ENCODE measurements at regions not wholly inside any gene's neighbourhood (a gene's known extent, or its start where the extent isn't known, plus 50 kb on each side); places are given as distances from the start of the nearest gene placed in this dataset.
"Not testable (repeated sequence)": the region's sequence is repeated elsewhere in the genome, so short reads cannot be mapped to it uniquely, and the experiment has no call there.

DNA sequence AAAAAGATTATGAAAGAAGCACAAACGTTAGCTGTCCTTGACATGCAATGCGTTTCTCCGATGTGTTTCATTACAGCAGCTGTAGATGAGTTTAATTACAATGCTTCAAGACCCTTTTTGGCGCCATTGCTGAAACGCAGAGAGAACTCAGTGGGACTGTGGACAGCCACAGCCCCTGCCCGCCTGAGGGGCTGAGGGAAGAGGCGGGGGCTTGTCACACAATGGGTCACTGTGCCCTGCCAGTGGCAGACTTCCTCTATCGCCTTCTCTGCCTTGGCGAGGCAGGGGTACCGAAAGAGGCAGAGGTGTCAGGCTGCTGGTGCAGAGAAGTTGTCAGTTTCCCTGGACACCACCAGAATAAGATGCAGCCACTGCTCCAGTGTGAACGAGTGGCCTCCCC lies 252.0 kb downstream of the NR2F2 start:
- DNase-seq (ENCODE audit: low spot score) = no peak

DNA sequence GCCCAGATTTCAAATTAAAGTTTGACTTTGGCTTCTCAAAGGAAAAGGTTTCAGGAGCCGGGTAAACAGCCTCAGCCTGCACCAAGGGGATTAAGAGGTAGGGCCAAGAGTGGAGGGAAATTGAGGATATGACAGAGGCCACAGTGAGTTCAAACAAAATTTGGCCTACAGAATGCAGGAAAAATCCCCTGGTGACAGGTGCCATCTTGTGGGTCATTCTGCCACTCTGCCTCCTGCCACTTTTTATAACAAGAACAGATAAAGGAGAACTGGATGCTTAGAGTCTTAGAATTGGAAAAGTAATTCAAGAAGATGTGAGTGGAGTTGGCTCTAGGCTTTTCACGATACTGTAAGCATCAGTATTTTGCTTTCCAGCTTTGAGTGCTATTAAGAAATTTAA lies 253.2 kb downstream of the NR2F2 start:
- no peak for DNase-seq (ENCODE audit: low spot score)

DNA sequence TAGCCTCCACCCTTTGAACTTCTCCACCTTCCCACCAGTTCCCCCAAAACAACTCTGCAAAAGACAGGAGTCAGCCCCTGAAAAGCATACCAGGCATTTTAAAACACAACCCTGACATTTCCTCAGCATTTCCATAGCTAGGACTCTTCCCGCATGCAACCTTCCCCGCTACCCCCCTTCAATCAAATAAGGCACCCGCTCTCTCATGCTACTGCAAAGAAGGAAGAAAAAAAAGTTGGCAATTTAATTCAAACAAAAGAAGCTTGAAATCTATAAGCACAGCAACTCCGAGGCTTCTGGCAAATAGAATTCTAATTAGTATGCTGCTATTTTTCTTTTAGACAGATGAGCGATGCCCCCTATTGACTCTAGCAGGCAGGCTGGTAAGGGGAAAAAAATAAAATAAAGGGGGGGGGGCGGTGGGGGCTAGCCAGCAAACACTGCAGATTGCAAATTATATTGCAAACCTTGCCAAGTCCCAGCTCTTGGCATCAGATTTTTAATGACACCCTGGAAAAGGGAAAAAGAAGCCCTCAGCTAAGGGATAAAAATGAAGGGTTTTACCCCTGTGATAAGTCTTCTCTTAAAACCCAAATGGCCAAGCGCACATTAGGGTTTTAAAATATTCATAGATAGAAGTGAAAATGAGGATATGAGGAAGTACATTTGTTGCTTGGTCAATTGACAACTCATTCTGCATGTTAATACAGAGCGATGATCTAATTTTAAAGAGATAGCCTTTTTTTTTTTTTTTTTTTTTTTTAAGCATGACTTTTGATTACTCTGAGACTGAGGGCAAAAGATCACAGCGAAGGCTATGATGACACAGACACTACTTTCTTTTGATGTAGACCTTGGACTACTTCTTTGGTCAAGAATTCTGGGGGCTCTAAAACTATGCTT lies 255.2 kb downstream of the NR2F2 start:
- no peak for DNase-seq (ENCODE audit: low spot score)

DNA sequence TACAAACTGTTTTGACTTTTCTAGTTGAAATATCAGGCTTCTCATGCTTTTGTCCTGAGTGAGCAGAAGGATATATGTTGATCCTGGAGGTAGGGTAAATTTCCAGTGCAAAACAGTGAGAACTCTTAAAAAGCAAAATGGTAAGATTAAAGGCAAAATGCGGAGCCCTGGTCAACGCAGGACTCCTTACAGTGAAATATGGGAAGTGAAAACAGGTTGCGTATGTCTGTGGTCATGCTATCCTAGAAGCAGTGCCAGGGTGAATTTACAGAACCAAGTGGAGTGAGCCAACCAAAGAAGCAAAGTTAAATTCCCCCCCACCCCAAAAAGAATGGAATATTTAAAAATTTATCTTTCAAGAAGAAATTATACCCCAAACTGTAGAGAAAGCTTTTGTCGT lies 256.4 kb downstream of the NR2F2 start:
- no peak for DNase-seq (ENCODE audit: low spot score)

DNA sequence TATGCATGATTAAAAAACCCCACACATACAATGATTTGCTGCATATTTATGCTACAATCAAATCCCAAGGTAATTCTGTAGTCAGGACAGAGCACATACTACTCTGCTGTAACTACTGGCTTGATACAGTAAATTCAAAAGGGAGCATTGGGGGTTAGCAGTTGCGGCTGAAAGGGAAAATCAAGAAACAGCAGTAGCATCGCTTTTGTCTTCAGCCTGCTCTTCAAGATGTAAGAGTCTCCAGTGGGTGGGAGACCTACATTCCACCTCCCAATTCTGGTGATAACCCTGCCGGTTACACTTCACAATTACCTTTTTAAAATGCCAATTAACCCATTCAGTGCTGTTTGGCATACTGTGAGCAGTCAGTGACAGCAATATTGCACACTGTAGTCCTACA lies 259.4 kb downstream of the NR2F2 start:
- DNase-seq (ENCODE audit: low spot score) = no peak

DNA sequence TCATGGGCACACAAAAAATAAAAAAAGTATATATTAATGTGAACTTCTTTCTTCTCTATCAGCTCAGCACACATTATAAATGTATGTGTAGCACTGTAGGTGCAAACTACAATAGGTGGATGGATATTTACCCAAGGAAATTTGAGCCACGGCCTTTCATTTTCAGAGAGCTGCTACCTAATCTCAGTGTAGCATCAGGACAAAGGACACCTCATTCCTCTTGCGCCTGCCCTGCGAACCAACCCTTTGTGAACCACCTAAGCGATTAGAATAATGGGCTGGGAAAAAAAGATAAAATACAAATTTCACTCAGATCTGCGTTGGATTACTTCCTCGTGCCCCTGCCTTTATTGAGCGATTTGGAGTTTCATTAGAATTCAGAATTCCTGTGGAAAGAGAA lies 263.2 kb downstream of the NR2F2 start:
- DNase-seq (ENCODE audit: low spot score) = no peak

DNA sequence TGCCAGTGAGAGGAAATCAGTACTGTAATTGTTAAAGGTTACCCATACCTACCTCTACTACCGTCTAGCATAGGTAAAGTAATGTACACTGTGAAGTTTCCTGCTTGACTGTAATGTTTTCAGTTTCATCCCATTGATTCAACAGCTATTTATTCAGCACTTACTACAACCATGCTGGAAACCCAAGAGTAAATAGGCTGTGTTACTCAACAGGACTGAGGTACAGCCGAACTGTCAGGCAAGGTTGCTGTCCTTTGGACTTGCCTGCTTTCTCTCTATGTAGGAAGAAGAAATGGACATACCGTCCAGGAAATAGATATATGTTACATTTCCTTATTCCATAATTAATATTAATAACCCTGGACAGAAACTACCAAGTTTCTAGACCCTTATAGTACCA lies 265.5 kb downstream of the NR2F2 start:
- no peak for DNase-seq (ENCODE audit: low spot score)

DNA sequence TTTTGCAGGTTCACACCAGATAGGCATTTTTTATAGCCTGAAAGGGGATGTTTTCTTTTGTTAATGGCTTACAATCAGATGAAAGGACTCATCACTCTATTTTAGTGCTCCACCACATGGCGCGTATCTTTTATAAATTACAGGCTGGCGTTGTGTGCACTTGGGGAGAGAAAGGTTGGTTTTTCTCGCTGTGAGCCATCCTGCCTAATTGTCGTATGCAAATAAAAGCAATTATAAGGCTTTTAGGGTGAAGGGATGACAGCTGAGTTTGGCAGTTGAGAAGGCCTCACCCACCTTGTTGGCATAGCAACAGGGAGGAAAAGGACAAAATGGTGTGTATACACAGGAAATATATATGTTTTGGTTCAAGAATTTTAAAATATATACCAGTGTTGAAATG lies 268.0 kb downstream of the NR2F2 start:
- no peak for DNase-seq (ENCODE audit: low spot score)

DNA sequence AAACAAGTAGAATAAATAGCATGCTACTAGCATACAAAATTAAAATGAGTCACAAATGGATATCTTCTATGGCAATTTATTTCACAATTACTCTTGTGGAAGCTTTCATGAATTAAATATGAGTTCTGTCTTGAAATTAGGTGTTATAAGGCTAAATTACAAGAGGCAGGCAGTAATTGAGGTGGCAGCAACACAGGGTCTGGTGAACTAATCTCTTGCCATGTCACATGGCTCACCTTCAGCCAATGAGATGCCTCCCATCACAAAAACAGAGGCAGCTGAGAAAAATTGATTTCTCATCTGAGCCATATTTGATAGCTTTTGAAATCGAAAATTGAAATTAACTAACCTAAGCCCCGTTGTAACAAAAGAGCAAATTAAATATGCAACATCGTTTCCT lies 268.8 kb downstream of the NR2F2 start:
- no peak for DNase-seq (ENCODE audit: low spot score)

DNA sequence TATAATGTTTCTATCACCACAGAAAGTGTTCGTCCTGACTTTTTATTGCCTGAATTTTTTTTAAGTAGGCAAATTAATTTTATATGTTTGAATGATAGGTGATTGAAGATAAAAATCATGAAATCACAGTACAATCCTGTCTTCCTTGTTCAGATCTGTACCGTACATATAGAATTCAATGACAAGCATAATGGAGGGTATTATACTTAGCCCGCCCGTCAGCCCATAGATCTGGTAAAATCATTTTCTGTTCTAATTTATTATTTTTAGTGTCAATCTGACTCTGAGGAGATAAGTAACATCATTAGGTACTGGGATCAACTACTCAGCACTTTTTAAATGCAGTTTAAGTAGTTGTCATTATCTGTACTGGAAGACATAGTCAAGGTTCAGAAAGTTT lies 269.9 kb downstream of the NR2F2 start:
- DNase-seq (ENCODE audit: low spot score) = no peak

DNA sequence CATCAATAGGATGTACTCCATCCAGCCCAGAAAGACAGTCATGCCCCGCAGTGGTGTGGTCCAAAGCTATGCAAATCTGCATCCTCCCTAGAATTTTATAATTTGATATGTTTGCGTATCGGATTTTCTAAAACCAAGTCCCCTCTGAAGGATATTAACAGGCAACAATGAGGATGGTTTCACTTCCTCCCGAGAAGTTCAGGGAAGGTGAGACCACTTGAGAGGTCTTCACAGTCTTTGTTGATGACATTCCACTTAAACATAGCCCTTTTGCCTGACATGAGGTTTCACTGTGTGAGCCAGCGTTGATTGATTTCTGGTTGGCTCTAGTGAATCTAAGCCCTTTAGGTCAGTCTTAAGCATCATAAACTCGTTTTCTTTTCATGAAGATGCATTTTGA lies 276.1 kb downstream of the NR2F2 start:
- no peak for DNase-seq (ENCODE audit: low spot score)

DNA sequence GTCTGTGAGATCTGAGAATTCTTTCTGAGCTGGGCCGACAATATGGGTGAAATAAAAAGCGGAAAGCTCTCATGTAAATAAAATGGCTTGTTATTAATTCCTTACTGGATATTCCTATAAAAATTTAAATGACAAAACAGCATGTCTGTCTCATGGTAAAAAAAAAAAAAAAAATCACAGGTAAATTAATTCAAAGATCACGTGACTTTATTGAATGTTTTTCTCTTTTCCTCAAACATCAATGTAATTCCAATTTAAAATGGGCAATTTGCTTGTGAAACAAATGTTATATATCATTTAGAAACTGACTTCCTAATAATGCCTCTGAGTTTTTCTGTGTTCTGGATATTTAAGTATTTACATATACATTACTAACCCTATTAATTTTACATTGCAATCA lies 280.3 kb downstream of the NR2F2 start:
- DNase-seq (ENCODE audit: low spot score) = no peak

DNA sequence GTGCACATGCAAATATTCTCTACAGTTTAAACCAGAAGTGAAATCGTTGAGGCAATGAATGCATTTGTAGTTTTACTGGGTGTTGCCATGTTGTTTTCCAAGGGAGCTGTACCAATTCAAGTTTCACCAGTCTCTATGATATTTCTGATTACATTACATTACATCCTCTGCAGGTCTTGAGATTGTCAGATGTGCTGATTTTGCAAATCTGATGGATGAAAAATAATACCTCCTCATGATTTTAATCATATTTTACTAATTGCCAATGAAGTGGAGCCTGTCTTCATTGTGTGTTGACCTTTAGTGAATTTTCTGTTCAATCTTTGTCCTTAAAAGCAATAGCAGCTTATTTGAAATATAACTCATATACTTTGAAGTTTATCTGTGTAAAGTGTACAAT lies 282.4 kb downstream of the NR2F2 start:
- no peak for DNase-seq (ENCODE audit: low spot score)

DNA sequence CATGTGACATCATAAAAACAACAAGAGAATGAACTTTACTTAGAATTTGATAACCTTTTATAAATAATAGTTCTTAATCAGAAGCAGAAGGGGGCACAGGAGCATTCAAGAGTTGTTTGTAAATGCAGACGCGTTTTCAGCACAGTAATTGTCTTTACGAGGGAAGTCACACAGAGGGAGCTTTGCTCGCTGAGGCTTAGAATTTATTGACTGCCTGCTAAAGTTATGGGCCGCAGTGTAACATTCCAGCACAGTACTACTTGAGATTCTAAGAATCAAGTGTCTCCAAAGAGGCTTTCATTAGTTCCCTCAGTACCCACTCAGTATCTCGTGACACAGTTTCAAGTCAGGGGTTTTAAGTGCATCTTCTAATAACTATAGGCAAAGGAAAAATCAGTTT lies 288.7 kb downstream of the NR2F2 start:
- no peak for DNase-seq (ENCODE audit: low spot score)

DNA sequence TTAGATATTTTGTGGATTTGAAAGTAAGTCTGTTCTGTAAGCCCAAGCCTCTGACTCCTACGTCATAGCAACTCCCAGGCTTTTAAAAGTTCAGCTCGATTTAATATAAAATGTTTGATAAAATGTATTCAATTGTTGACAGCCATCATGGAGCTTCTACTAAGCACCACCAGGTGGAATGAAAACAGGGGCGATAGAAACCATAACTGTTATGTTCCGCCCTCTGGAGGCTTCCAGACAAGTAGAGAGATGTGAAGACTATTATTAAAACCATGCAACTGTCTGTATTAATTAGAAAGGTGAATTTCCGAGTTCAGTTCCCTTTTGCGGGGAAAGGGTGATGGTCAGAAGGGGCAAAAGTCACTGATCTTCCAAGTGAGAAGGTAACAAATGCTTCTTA lies 292.2 kb downstream of the NR2F2 start:
- no peak for DNase-seq (ENCODE audit: low spot score)

DNA sequence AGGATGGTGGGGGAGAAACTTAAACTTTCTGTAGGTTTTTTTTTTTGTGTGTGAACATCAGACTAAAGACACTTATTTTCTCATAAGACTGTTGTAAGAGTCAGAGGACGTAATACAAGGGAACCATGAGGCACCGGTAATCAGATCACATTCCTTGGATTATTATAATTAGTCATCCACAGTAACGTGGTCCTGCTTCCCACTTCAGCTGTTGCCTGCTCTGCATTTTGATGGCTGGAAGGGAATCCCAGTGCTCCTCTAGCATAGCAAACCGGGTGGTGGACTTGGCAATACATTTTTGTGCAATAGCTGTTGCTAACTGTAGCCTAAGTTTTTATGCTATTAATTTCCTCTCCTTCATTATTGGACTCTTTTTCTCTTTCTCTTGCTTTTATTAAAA lies 294.8 kb downstream of the NR2F2 start:
- DNase-seq (ENCODE audit: low spot score) = no peak

DNA sequence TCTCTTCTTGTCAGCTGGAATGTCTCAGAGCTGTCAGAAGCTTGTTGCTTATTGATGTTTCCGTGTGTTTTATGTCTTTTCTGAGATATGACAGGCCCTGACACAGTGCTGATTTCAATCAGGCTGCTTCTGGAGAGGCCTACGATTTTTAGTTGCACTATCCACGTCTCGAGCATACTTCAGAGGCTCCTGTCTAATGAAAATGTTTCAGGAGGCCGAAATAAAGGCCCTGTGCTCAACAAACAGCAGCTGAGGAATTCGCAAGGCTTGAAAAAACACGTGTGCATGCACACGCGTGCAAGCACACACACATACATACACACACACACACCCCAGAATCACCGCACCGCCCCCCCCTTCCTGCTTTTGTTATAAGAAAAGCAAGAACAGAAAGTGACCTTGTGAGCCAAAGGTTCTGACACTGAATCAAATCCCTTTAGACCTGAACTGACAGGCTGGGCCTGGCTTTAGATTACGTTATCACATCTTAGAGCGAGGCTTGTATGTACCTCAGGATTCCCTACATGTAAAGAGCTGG lies 296.6 kb downstream of the NR2F2 start:
- no peak for DNase-seq (ENCODE audit: low spot score)

DNA sequence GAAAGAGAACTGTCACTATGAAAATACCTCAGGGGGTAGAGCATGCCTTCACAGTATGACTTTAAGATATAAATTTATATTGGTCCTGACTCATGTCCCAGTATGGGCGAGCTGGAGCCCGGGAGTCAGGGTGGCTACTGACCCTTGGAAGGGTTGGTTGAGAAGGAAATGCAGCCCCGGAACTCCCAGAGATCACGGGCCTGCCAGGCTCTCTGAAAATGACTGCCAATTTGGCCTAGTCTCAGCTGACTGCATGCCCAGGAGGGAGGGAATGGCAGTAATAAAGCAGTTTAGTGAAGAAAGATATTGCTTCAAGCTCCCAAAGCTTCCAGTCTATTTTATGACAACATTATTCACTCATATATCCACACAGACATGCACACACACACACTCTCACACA lies 299.0 kb downstream of the NR2F2 start:
- DNase-seq (ENCODE audit: low spot score) = no peak

DNA sequence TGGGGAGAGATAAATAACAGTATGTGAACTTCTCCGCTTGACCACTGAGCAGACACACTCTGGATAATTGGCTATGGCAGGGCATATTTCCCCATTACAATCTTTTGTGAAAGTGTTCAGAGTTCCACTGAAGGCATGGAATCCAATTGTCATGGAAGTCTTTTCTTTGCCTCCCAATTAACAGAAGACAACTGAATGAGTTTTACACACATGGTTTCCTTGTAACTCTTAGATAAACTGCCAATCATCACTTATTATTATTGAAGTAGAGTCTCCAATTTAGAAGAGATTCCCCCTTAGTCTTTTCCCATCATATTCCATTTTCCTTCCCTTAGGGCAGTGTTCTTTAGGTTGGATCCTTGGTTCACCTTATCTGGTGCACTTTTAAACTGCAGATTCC lies 308.3 kb downstream of the NR2F2 start:
- DNase-seq (ENCODE audit: low spot score) = no peak

DNA sequence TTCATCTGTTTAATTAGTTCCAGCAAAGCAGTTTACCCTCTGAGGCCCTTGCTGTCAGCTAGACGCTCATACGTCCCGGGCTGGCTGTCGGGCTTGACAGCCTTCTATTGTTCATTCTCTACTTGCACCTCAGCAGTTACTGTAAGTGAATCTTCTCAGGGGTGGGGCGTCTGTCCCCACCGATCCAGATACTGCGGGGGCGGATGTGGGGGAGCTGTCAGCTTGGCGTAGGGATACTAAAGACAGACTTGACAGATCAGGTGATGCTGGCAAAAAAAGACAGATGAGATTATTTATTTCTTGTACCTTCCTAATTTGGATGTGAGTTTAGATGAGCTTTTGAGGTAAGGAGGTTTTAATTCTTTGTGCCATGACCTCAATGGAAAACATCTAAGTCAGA lies 315.3 kb downstream of the NR2F2 start:
- DNase-seq (ENCODE audit: low spot score) = no peak

DNA sequence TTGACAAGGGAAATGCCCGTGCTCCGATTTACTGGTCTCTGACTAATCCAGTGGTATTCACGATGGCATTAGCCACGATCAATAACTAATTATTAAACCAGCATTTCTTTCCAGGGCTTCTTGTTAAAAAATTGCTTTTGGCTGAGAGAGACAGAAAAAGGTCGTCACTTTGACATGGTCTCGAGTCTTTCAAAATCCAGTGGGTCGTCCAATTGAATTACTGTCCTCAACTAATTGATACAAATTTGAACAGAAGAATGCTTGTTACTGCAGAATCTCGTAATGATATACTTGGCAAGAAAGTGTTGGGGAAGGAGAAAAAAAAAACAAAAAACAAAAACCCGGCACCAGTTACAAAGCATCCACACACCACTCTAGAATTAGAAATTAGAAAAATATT lies 318.4 kb downstream of the NR2F2 start:
- no peak for DNase-seq (ENCODE audit: low spot score)

DNA sequence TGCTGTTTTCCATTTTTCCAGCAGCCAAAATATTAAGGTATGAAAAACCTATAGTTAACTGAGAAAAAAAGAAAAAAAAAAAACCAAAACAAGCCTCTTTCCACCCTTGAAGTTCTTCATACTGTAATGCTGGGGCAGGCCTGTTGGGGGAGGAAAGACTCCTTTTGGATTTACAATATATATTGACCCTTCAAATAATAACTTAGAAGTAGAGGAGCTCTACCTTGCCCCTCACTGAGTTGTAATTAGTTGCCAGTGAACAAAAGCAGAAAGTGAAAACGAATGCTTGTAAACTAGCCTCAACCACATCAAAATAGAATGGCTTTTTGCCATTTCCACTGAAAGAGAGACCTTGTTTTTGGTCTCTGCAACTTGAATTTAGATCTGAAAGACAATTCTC lies 326.6 kb downstream of the NR2F2 start:
- no peak for DNase-seq (ENCODE audit: low spot score)

DNA sequence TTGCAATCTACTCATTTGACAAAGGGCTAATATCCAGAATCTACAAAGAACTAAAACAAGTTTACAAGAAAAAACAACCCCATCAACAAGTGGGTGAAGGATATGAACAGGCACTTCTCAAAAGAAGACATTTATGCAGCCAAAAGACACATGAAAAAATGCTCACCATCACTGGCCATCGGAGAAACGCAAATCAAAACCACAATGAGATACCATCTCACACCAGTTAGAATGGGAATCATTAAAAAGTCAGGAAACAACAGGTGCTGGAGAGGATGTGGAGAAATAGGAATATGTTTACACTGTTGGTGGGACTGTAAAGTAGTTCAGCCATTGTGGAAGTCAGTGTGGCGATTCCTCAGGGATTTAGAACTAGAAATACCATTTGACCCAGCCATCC lies 336.5 kb downstream of the NR2F2 start:
- not testable (repeated sequence) for DNase-seq (ENCODE audit: low spot score)

DNA sequence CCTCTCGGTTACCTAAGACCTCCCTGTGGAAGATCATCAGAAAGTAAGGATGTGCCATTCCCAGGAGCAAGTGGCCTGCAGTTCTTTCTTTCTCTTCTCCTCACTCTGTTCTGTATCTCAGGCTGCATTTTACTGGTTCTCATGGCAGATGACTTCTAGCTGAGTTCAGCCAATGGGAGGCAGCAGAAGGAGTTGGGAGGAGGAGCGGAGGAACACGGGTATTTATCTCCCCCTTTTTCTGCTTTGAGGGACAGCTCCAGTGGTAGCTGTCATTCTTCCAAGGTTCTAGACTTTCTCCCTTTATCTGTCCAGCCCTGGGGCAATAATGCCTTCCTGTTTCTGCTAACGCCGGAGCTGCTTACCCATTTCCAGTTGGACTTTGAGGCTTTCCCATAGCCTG lies 339.9 kb downstream of the NR2F2 start:
- no peak for DNase-seq (ENCODE audit: low spot score)
